ENCODE measurements at regions not wholly inside any gene's neighbourhood (a gene's known extent, or its start where the extent isn't known, plus 50 kb on each side); places are given as distances from the start of the nearest gene placed in this dataset.
A peak's percentile ranks its signal among the peaks of the same experiment; 100 is the strongest.

DNA sequence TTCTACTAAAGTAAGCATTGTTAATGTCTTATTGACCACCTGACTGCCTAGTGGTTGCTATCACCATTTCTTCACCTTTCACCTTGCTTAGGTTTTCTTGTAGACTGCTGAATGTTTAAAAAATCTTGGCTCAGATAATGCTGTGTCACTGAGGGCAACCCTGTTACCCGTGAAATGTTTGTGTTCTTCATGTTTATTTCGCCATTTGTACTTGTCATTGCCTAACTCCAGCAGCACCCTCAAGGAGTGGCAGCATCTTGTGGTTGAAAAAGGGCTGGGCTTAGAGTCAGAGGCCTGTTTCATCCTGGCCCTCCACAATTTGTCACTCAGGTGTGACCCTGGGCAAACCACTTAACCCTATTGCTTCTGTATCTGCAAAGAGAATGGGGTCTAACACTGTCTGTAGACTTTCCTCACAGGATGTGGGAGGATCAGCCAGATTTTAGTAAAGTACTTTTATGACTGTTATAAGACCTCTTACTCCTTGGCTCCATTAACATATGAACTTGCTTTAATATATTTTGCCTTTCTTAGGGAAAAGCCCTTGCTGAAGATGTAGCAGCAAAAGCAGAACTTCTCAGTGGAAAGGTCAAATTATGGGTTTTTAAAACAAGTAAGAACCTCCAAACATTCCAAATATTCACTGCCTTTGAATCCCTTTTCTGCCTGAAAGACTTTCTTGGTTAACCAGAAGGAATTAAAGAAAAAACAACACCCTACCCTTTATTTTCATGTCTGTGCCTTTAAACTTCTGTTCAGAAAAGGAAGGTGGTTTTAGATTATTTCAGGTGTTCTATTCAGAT lies 154.5 kb upstream of the C11orf87 start:
- no peak for DNase-seq (ENCODE audit: low read depth, low spot score)

- no peak for DNase-seq (ENCODE audit: low read depth, low spot score)
Measured at GRCh38 chr11:109275931-109276330, 146.1 kb upstream of the C11orf87 start.

DNA sequence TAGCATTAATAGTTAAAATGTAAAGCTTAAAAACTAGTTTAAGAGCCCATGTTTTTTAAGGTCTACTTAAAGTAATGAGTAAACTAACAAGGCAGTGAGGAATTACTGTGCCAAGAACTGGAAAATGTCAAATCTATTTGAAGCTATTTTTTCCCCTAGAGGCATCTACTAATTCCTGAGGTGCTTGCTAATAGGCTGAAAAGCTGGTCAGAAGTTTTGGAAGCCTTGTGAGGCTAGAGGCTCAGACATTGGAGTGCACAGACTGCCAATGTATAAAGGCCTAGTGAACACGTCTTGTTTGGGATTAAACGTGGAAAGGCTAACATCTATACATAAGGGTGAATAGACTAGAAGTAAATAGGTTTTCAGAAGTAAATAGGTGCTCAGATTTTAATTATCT lies 136.5 kb upstream of the C11orf87 start:
- DNase-seq (ENCODE audit: low read depth, low spot score): no peak

DNA sequence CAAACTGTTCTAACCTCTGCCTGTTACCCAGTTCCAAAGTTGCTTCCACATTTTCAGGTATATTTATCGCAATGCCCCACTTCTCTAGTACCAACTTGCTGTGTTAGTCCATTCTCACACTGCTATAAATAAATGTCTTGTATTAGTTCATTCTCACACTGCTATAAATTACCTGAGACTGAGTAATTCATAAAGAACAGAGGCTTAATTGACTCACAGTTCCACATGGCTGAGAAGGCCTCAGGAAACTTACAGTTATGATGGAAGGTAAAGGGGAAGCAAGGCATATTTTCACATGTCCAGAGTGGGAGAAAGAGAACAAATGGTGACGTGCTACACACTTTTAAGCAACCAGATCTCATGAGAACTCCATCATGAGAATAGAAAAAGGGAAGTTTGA lies 130.4 kb upstream of the C11orf87 start:
- no peak for DNase-seq (ENCODE audit: low read depth, low spot score)

DNA sequence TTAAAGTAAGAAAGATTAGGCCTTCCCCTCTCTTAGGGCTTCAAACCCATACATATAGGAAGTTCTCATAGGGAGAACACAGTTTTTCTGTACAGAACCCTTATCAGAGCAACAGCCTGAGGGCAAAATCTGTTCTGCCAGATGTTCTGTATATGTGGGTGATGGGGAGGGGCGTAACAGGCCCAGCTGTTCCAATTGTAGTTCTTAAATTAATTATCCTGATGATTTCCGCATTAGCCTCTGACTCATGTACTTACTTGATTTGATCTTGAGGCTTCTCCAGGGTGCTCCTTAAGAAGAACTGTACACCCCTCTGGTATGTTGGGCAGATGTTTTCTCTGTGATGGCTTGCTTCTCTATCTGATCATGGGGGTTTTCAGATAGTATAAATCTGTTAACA lies 123.1 kb upstream of the C11orf87 start:
- DNase-seq (ENCODE audit: low read depth, low spot score): no peak

GRCh38 chr11:109300211-109300610 lies 121.8 kb upstream of the C11orf87 start:
- no peak for DNase-seq (ENCODE audit: low read depth, low spot score)

DNA sequence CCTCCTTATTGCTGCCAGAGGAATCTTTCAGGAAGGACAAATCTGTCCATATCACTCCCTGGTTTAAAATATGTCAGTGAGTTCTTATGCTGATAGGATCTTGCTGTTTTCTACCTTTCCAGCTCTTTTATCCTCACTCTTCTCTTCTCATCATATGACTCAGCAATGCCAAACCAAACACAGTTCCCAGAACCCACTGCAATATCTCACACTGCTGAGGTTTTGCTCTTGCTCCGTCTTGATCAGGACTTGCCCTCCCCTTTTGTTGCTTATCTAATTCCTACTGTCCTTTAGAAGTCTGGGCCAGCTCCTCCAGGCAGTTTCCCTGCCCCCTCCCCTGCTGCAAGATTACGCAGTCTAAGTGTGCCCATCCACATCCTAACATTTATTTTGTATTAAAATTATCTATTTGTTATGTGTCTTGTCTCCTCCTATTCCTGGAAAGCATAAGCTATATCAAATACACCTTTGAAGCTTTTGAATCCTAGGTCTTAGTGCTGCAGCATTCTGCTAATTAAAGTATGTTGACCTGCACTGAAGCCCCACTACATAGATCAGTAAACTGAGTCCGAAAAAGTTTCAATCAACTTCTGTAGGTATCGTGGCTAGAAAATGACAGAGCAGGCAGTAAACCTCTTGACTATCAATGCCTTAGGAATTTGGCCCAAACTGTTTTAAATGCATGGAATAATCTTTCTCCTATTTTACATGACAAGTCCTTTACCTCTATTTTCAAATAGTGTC lies 119.2 kb upstream of the C11orf87 start:
- peak; percentile 23 for DNase-seq (ENCODE audit: low read depth, low spot score)

- no peak for DNase-seq (ENCODE audit: low read depth, low spot score)
Measured at GRCh38 chr11:109303342-109303741, 118.6 kb upstream of the C11orf87 start.

- DNase-seq (ENCODE audit: low read depth, low spot score): no peak
Measured at GRCh38 chr11:109304159-109304558, 117.8 kb upstream of the C11orf87 start.

DNA sequence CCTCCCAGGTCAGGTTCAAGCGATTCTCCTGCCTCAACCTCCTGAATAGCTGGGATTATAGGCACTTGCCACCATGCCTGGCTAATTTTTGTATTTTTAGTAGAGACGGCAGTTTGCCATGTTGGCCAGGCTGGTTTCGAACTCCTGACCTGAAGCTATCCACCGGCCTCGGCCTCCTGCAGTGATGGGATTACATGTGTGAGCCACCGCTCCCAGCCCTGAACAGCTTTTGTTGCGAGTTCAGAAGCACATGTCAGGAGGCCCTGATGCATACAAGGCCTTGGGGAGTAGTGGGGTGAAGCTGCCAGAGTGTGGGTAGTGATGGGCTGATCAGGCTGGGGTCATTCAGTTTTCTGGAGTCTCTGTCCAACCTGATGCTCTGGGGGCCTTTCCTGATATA lies 117.0 kb upstream of the C11orf87 start:
- no peak for DNase-seq (ENCODE audit: low read depth, low spot score)

GRCh38 chr11:109306322-109306721 lies 115.7 kb upstream of the C11orf87 start:
- no peak for DNase-seq (ENCODE audit: low read depth, low spot score)

GRCh38 chr11:109307366-109307765 lies 114.6 kb upstream of the C11orf87 start:
- no peak for DNase-seq (ENCODE audit: low read depth, low spot score)

DNA sequence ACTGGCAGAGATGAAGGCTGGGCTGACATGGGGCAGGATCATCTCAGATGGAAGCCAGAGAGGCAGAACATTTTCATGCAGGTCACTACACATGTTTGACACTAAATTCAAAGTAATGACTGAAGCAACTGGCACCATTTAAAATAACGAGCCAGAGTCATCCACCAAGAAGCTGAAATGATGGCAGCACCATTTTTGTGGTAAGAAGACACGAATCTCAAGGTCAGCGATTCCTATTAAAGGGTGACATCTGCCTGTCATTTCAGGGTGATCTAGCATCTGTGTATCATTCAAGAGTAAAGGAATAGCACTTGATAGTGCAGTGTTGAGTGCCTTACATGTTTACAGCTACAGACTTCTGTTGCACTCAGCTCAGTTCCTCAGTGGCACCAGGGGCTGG lies 113.4 kb upstream of the C11orf87 start:
- DNase-seq (ENCODE audit: low read depth, low spot score): no peak

DNA sequence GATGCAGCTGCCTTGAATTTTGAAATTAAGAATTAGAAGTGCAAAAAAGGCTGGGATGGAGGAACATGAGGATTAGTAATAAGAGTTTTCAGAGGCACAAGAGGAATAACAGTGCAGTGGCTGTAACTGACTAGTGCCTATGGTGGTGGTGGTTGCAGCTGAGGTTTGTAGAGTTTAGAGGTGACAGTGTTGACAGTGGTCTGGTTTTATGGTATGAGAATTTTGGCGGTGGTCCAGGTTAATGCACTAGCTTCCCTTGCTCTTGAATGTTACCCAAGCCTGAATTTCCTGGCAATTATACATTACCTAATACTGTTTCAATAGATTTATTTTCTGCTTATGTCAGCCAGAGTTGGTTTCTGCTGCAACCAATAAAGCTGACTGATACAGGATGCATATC lies 112.8 kb upstream of the C11orf87 start:
- DNase-seq (ENCODE audit: low read depth, low spot score): no peak

- no peak for DNase-seq (ENCODE audit: low read depth, low spot score)
Measured at GRCh38 chr11:109317726-109318125, 104.3 kb upstream of the C11orf87 start.

- peak; percentile 16 for DNase-seq (ENCODE audit: low read depth, low spot score)
Measured at GRCh38 chr11:109320595-109320994, 101.4 kb upstream of the C11orf87 start.

- no peak for DNase-seq (ENCODE audit: low read depth, low spot score)
Measured at GRCh38 chr11:109326781-109327180, 95.2 kb upstream of the C11orf87 start.

DNA sequence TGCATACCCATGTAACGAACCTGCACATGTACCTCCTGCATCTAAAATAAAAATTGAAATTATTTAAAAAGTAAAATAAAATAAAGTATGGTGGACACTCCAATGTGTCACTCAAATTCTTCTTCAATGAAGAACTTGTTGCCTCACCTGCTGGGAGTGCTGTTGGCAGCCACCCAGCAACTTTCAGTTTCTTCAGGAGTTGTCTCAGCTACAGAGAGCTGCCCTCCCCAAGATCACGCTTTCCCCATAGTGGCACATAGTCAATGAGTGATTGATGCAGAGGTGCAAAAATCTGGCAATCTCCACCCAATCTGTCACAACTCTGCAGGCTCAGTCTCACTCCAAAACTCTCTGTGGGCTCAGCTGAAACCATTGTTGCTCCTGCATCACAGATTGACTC lies 92.3 kb upstream of the C11orf87 start:
- DNase-seq (ENCODE audit: low read depth, low spot score): no peak

GRCh38 chr11:109338131-109338530 lies 83.9 kb upstream of the C11orf87 start:
- DNase-seq (ENCODE audit: low read depth, low spot score): no peak

DNA sequence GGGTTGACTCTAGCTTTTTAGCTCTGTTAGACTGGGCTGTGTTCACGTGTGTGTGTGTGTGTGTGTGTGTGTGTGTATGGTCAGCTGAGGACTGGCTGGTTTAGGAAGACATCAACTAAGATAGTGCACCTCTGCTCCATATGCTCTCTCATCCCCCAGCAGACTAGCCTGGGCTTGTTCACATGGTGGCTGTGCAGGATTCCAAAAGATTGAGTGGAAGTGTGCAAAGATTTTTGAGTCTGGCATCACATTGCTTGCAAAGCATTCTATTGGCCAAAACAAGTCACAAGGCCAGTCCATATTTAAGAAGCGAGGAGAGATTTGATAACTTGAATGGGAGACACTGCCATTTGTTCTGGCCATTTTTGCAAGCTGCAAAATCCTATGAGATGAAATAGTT lies 79.7 kb upstream of the C11orf87 start:
- DNase-seq (ENCODE audit: low read depth, low spot score): no peak

GRCh38 chr11:109343242-109343641 lies 78.7 kb upstream of the C11orf87 start:
- no peak for DNase-seq (ENCODE audit: low read depth, low spot score)

DNA sequence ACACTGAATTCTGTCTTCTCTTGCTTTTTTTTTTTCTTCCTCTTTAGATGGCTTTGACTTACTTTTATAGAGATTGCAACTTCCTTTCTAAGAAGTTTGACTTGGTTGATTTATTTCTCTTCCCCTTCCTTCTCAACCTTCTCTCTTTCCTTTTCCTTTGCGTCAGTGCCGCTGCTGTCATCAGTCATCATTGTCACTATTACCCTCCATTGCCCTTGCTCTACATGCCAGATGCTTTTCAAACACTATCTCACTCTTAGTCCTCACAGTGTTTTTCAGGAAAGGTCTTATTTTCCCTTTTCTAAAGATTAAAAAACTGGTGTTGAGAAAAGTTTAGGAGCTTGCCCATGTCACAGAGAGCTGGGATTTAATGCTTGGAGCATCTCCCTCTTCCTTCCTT lies 74.7 kb upstream of the C11orf87 start:
- no peak for DNase-seq (ENCODE audit: low read depth, low spot score)

Data from ELF-1 (cell line).